ENCODE measurements at regions not wholly inside any gene's neighbourhood (a gene's known extent, or its start where the extent isn't known, plus 50 kb on each side); places are given as distances from the start of the nearest gene placed in this dataset.

DNA sequence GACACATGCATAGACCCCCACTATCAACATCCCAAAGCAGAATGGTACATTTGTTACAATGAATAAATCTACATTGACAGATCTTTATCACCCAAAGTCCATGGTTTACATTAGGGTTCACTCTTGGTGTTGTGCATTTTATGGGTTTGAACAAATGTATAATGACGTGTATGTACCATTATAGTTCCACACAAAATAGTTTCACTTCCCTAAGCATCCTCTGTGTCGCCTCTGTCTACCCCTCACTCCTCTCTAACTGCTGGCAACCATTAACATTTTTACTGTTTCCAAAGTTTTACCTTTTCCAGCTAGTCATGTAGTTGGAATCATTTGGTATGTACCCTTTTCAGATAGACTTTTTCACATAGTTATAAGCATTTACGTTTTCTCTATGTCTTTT is 69.5 kb upstream of the LMO3 start:
- Mint-ChIP-seq H3K27me3 (no peaks in the 10 kb centered on the region), H3K36me3 (no peaks in the 10 kb centered on the region), H3K27ac (no peak overlapping the region), H3K4me3 (no peak overlapping the region), H3K4me1 (ENCODE audit: unreplicated experiment) (no peaks in the 10 kb centered on the region), H3K9me3 (no peaks in the 10 kb centered on the region)
- no peak for DNase-seq (ENCODE audit: extremely low spot score, unreplicated experiment)
- no peak for TF ChIP-seq CTCF (conservative IDR thresholded peaks at IDR 0.05)

- H3K4me1 Mint-ChIP-seq (ENCODE audit: unreplicated experiment), result no peaks in the 10 kb centered on the region
- no peak overlapping the region for H3K27ac Mint-ChIP-seq
- peak; percentile 60 for TF ChIP-seq CTCF (conservative IDR thresholded peaks at IDR 0.05)
- H3K9me3 Mint-ChIP-seq, result no peaks in the 10 kb centered on the region
- H3K36me3 Mint-ChIP-seq, result no peaks in the 10 kb centered on the region
- DNase-seq (ENCODE audit: extremely low spot score, unreplicated experiment), result no peak
- no peaks in the 10 kb centered on the region for H3K27me3 Mint-ChIP-seq
- H3K4me3 Mint-ChIP-seq, result no peak overlapping the region
Measured at GRCh38 chr12:16674885-16675284, 68.9 kb upstream of the LMO3 start.

DNA sequence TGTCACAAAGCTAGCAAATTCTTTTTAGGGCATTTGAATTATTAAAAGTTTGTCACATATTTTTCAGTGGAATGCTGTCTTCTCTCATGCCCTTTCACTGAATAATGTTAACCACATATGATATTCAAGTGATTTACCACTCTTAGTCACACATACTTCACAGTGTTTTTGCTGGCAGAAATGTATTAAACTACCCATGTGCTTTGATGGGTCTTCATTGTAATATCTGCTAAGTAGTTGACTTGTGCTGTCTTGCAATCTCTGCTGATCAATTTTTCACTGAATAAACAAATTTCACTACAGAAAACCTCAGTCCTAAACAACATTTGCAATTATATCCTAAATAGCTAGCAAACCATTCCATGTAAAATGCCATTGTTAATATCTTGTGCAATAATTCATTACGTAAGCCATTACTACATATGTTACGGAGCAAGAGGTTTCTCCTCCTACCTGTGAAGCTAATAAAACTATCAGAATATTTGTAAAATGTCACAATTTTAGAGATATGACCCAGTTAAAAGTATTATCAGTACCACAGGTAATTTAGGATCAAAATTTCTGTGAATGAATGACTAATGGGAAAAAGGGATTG is 64.6 kb upstream of the LMO3 start:
- H3K9me3 Mint-ChIP-seq, result no peaks in the 10 kb centered on the region
- no peak overlapping the region for H3K27ac Mint-ChIP-seq
- DNase-seq (ENCODE audit: extremely low spot score, unreplicated experiment), result no peak
- no peaks in the 10 kb centered on the region for H3K36me3 Mint-ChIP-seq
- H3K4me1 Mint-ChIP-seq (ENCODE audit: unreplicated experiment), result no peaks in the 10 kb centered on the region
- no peak overlapping the region for H3K4me3 Mint-ChIP-seq
- TF ChIP-seq CTCF (conservative IDR thresholded peaks at IDR 0.05), result no peak
- H3K27me3 Mint-ChIP-seq, result peaks cover 3% of the 10 kb centered on the region

GRCh38 chr12:16669756-16670155 is 63.8 kb upstream of the LMO3 start:
- no peak for DNase-seq (ENCODE audit: extremely low spot score, unreplicated experiment)
- Mint-ChIP-seq H3K9me3 (no peaks in the 10 kb centered on the region), H3K36me3 (no peaks in the 10 kb centered on the region), H3K27ac (no peak overlapping the region), H3K4me1 (ENCODE audit: unreplicated experiment) (no peaks in the 10 kb centered on the region), H3K27me3 (peaks cover 4% of the 10 kb centered on the region), H3K4me3 (no peak overlapping the region)
- TF ChIP-seq CTCF (conservative IDR thresholded peaks at IDR 0.05), result no peak

DNA sequence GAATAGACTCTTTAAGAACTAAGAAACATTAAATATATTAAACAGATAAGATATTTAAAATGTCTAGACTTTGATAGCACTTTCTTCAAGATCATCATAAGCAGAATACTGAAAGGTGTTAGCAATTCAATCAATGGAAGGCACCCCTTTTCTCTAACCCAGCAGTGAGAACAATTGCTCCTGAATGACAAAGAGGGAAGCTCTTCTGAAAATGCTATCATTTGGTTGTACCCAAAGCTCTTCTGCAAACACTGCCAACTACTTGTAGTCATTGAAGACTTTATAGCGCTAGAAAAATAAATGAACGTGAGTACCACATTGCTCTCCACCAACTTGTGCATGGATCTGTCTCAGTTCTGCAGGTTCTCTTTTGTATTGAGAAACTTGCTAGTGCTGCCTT is 62.2 kb upstream of the LMO3 start:
- H3K36me3 Mint-ChIP-seq, result no peaks in the 10 kb centered on the region
- no peak for TF ChIP-seq CTCF (conservative IDR thresholded peaks at IDR 0.05)
- H3K27ac Mint-ChIP-seq, result no peak overlapping the region
- peaks cover 9% of the 10 kb centered on the region for H3K27me3 Mint-ChIP-seq
- no peaks in the 10 kb centered on the region for H3K9me3 Mint-ChIP-seq
- no peaks in the 10 kb centered on the region for H3K4me1 Mint-ChIP-seq (ENCODE audit: unreplicated experiment)
- no peak overlapping the region for H3K4me3 Mint-ChIP-seq
- DNase-seq (ENCODE audit: extremely low spot score, unreplicated experiment), result no peak

GRCh38 chr12:16658699-16659098 is 52.7 kb upstream of the LMO3 start:
- Mint-ChIP-seq H3K4me3 (no peak overlapping the region), H3K27ac (no peak overlapping the region), H3K36me3 (no peaks in the 10 kb centered on the region), H3K4me1 (ENCODE audit: unreplicated experiment) (no peaks in the 10 kb centered on the region), H3K27me3 (no peaks in the 10 kb centered on the region), H3K9me3 (no peaks in the 10 kb centered on the region)
- TF ChIP-seq CTCF (conservative IDR thresholded peaks at IDR 0.05), result no peak
- no peak for DNase-seq (ENCODE audit: extremely low spot score, unreplicated experiment)
